ENCODE measurements at regions not wholly inside any gene's neighbourhood (a gene's known extent, or its start where the extent isn't known, plus 50 kb on each side); places are given as distances from the start of the nearest gene placed in this dataset.

- DNase-seq (ENCODE audit: low read depth), result no peak
Measured at GRCh38 chr15:93268066-93268465, 179.1 kb upstream of the RGMA start.

DNA sequence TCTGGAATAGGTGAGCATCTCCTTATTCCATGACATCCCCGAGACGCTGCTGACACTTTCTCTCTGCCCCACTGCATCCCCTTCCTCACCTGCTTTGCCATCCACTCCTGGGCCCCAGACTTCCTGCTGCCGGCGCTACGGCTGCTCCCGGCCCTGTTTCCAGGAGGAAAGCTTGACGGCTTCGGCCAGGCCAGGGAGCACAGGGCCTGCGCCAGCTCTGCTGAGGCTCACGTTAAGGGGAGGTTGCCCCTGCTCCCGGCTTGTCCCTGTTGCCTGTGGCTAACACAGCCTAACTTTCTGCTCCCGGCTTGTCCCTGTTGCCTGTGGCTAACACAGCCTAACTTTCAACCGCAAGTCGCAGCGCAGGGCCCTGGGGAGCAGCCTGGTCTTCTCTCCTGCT is 177.3 kb upstream of the RGMA start:
- DNase-seq (ENCODE audit: low read depth), result no peak

DNA sequence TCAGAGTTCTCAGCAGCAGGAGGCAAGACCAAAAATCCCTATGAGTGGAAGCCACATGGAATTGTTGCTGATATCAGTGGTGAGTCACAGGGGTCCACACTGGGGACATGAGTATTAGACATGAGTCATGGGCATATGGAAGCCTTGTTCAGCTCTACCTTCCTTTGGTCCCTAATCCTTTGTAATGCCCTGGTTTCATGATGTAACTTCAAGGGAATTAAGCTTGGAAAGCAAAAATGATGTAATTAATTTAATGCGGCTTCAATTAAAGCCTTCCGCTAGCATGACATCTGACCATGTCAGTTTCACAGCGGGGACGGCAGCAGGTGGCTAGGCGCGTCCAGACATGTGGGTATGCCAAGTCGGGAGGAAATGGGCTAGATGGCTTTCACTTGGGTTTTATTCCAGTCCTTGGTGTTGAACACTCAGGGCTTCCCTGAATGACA is 176.1 kb upstream of the RGMA start:
- no peak for DNase-seq (ENCODE audit: low read depth)

- no peak for DNase-seq (ENCODE audit: low read depth)
Measured at GRCh38 chr15:93261845-93262244, 172.8 kb upstream of the RGMA start.

GRCh38 chr15:93257920-93258319 is 168.9 kb upstream of the RGMA start:
- DNase-seq (ENCODE audit: low read depth), result no peak

DNA sequence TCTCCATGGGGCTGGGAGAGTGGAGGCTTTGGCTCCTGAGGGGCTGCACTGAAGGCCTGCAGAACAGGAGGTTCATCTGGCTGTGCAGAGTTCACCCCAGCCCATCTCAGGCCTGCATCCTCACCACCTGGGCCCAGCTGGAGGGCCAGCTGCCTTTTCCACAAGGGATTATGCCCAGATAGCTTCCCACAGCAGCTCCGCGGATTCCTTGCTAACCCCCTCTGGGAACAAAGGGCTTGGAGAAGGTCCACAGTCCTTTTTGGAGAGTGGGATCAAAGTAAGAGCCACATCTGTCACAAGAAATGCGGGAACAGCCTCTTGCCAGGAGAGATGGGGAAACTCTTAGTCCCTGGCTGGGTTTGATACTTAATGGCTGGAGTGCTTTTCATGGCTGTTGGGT is 164.7 kb upstream of the RGMA start:
- no peak for DNase-seq (ENCODE audit: low read depth)

DNA sequence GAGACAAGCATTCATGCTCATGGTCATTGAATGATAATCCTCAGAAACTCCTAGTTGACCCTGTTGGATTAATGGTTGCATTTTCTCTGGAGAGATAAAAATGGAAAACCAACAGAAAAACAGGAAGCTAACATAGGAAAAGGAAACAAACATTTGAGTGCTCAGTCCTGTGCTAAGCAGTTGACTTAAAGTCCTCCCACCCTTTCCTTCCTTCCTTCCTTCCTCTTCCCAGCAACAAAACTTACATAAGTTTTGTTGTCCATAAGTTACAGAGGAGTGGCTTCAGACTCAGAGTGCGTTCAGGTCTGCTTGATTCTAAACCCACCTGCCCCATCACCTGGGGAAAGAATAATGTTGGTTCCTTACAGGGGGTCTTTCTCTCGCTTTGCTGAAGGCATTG is 163.8 kb upstream of the RGMA start:
- DNase-seq (ENCODE audit: low read depth), result no peak

DNA sequence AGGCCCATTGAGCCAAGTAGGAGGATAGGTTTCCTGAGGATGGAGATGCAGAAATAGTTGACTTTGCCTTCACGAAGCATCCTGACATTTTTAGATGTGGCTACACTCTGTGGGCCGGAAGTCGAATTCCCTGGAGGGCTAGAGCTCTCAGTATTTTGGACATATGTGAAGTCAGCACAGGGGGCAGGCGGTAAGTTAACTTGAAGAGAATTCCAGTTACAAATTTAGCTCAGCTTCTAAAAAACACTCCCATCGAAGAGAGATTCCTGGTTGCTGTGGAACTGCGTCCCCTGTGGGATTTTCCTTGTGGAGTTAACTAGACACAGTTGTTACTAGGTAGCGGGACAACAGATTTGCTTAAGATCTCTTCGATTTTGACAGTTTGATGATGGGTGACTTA is 161.9 kb upstream of the RGMA start:
- DNase-seq (ENCODE audit: low read depth), result no peak

DNA sequence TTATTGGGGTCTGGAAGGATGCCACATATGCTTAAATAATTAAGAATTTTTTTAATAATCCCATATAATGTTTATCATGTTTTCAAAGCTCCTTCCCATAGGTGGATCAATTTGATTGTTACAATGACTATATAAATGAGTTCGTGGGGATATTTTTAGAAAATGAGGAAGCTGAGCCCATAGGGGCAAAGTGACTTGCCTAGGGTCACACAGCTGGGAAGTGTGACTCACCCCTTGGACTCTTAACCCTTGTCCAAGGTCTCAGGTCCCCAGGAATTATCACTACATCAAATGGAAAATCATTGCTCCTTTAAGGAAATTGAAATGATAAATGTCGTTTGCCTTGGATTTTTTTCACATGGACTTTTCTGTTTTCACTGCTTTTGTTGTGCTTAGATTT is 161.2 kb upstream of the RGMA start:
- DNase-seq (ENCODE audit: low read depth), result no peak

DNA sequence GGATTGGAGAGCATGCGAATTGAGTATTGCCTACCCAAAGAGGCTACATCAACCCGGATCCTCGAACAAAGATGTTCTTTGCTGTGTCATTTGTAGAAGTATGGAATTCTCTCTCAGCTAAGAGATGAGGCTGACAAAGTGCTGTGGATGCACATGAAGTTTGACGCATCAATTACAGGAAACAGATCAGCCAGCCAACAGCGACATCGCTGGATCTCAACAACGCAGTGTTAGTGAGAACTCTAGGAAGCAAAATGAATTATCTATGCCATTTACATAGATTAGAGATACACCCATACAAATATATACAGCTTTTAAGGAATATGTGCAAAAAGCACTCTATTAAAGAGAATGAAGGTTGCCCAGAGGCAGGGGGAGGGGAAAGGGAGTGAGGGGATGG is 160.6 kb upstream of the RGMA start:
- DNase-seq (ENCODE audit: low read depth), result no peak

GRCh38 chr15:93247466-93248121 is 158.6 kb upstream of the RGMA start:
- no peak for DNase-seq (ENCODE audit: low read depth)

GRCh38 chr15:93246266-93247242 is 157.5 kb upstream of the RGMA start:
- DNase-seq (ENCODE audit: low read depth), result no peak

- no peak for DNase-seq (ENCODE audit: low read depth)
Measured at GRCh38 chr15:93245661-93246042, 156.6 kb upstream of the RGMA start.

DNA sequence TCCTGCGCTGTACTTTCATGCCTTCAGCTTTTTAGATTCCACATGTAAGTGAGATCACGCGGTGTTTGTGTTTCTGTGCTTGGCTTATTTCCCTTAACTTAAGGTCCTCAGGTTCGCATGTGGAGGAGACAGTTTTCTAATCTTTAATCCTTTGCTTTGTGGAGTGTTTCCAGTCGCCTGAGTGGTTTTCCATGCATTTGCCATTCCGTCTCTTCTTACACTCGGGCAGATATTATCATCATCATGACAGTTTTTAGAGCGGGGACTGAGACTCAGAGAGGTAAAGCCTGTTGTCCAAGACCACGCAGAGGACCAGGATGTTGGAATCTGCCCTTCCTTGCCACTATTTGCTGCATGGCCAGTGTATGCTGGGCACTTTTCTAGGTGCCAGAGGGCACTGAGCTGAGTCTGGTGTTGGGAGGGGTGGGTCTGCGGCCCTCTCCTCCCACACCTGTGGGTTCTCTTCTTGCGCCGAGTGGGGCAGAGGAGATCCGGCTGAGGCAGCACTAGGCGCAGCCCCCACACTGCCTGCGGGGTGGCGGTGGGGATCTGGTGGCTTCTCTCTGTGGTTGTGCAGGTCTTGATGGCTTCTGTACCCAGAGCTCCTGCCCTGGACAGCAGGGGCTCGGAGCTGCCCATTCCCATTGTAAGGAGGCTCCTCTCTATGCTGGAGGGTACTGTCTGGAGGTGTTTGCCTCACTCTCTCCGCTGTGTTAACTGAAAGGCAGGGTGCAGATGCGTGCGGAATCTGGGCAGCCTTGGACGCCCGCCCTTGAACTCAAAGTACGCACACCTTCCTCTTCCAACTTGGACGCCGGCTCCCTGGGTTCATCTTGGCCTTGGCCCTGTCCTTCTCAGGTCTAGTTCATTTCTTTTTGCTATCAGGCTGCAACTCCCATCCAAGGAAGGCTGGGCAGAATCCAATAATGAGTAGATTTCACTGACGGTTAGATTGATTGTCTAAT is 156.0 kb upstream of the RGMA start:
- DNase-seq (ENCODE audit: low read depth), result no peak

GRCh38 chr15:93243573-93243972 is 154.6 kb upstream of the RGMA start:
- DNase-seq (ENCODE audit: low read depth), result no peak

DNA sequence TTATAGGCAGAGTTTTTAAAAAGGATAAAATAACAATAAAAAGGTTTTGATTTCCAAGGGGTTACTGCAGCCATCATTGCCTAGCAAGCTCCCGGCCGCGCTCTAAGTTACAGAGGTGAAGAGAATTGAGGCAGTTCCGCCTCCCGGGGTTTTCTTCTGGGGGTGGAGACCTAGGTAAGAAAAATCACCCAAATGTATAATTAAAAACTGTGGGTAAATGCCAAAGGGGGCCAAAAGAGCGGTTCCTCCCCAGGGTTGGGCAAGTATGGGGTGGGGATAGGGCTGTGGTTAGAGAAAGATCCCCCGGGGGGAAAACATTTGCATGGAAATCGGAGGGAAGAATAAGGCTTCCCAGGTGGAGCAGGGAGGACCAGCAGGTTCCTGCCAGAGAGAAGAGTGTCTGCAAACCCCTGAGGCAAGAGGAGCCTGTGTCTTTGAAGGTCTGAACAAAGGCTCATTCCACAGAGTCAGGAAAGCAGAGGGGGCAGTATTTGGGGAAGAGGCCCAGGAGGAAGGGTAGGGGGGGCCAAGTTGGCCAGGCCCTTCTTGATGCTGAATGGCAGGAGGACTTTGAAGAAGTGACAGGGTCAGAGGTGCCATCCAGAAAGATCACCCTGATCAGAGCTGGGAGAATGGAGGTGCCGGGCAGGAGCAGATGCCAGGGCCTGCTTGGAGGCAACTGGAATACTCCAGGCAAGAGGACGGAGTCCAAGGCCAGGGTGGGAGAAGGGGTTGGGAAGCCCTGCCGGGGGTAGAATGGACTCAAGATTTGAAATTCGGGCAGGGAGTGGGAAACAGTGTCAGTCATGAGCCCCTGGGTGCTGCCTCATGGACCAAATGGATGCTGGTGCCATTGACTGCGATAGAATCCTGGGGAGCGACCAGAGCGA is 152.9 kb upstream of the RGMA start:
- no peak for DNase-seq (ENCODE audit: low read depth)

DNA sequence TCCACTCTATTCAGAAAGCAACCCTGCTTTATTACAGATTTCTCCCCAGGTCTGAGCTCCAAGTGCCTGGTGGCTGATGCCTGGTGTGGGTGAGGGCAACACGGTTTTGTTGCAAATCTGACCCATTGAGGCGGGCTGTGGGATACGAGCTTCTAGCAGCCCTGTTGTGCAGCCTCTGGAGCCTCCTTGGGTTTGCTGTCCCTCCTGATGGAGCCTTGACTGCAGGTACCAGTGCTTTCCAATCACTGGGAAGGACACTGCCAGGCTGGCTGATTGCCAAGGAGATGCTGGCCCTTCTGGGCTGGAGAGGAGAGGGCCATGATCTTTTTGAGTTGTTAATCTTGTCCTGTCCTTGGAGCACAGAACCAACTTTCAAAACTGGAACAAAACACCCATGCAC is 151.0 kb upstream of the RGMA start:
- no peak for DNase-seq (ENCODE audit: low read depth)

GRCh38 chr15:93239591-93239990 is 150.6 kb upstream of the RGMA start:
- DNase-seq (ENCODE audit: low read depth), result no peak

GRCh38 chr15:93238641-93239040 is 149.6 kb upstream of the RGMA start:
- no peak for DNase-seq (ENCODE audit: low read depth)

GRCh38 chr15:93235926-93236780 is 147.1 kb upstream of the RGMA start:
- no peak for DNase-seq (ENCODE audit: low read depth)

Data from EH (cell line).